Ishikawa (cell line): ENCODE measurements at regions not wholly inside any gene's neighbourhood (a gene's known extent, or its start where the extent isn't known, plus 50 kb on each side); places are given as distances from the start of the nearest gene placed in this dataset.

Source experiments
- EP300 ChIP-seq: IDR thresholded peaks from 2 replicates; pipeline ENCODE4 v1.6.1; 2012; ENCODE audit warnings: borderline replicate concordance
- ZBTB7A ChIP-seq: IDR thresholded peaks from 2 replicates; pipeline ENCODE4 v1.6.1; 2012; ENCODE audit warnings: low read depth
- TF ChIP-seq, protein P1 (sequence below): IDR thresholded peaks from 2 replicates; pipeline ENCODE4 v1.6.1; 2012

GRCh38 chr6:133715270-133715669 is 173.6 kb upstream of the TCF21 start:
- no peak for TF ChIP-seq ZBTB7A
- TF ChIP-seq, protein P1, sequence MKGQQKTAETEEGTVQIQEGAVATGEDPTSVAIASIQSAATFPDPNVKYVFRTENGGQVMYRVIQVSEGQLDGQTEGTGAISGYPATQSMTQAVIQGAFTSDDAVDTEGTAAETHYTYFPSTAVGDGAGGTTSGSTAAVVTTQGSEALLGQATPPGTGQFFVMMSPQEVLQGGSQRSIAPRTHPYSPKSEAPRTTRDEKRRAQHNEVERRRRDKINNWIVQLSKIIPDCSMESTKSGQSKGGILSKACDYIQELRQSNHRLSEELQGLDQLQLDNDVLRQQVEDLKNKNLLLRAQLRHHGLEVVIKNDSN, result no peak
- TF ChIP-seq EP300, result no peak
